GM10266 (cell line): ENCODE measurements at regions not wholly inside any gene's neighbourhood (a gene's known extent, or its start where the extent isn't known, plus 50 kb on each side); places are given as distances from the start of the nearest gene placed in this dataset.
A peak's percentile ranks its signal among the peaks of the same experiment; 100 is the strongest.

ENCODE experiments used
- DNase-seq: peaks from one replicate; pipeline ENCODE4 v3.0.0; 2012; ENCODE audit errors: extremely low spot score
- TF ChIP-seq, protein P1 (sequence below): IDR thresholded peaks from 2 replicates; pipeline ENCODE4 v1.5.1; 2012; ENCODE audit warnings: mild to moderate bottlenecking, low read depth; ENCODE audit not compliant: control insufficient read depth, insufficient read depth; ENCODE audit errors: missing control alignments

DNA sequence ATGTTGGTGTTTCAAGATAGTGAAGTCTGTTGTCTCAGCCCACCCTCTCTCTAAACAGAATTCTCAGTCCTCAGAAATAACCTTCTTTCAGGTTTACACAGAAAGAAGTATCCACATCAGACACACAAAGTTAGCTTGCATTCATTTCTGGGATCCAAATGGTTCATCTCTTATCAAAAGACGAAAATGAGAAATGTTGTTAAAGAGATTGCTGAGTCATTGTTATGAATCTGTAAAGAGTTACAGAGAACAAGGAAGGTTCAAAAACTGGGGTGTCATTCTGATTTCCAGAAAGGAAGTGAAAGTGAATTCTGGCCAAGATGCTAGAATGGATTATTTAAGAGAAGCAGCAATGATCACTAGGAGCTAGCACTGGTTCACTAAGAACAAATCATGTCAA lies 90.5 kb upstream of the ATXN1 start:
- peak; percentile 20 for DNase-seq
- TF ChIP-seq, protein P1, sequence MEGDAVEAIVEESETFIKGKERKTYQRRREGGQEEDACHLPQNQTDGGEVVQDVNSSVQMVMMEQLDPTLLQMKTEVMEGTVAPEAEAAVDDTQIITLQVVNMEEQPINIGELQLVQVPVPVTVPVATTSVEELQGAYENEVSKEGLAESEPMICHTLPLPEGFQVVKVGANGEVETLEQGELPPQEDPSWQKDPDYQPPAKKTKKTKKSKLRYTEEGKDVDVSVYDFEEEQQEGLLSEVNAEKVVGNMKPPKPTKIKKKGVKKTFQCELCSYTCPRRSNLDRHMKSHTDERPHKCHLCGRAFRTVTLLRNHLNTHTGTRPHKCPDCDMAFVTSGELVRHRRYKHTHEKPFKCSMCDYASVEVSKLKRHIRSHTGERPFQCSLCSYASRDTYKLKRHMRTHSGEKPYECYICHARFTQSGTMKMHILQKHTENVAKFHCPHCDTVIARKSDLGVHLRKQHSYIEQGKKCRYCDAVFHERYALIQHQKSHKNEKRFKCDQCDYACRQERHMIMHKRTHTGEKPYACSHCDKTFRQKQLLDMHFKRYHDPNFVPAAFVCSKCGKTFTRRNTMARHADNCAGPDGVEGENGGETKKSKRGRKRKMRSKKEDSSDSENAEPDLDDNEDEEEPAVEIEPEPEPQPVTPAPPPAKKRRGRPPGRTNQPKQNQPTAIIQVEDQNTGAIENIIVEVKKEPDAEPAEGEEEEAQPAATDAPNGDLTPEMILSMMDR: no peak

DNA sequence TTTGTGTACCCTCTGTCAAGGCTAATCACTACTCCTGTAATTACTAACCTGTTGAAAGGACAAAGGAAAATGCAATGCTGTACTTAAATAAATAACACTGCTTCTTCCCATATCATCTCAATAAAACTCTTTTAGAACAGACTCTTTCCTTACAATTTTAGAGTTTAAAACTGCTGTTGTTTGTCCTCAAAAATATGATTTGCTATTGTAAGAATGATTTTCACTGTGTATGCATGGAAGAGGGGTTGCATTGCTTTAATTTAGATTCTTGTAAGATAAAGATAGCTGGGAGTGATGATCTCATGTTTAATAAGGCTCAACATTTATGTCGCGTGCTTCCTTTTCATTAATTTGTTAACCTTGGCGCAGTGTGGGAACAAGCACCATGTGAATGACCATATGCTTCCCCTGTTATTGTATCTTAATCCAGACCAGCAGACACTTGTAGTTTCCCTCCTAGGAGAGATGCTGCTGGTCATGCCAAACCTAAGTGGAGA lies 89.8 kb upstream of the ATXN1 start:
- no peak for DNase-seq
- TF ChIP-seq, protein P1: no peak

DNA sequence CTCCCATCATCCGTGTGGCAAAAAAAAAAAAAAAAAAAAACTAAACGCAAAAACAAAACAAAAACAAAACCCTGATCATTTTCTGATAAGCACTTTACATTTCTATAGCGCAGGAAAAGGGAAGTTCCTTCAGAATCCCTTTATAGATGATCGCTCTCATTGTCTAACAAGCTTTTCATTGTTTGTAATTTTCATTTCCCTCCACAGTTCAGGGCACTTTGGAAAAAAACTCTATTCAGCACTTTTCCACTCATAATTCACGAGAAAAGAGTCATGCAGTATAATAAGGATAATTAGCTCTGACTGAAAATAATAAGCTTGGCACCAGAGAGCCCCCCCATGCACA lies 89.4 kb upstream of the ATXN1 start:
- TF ChIP-seq, protein P1: no peak
- no peak for DNase-seq

DNA sequence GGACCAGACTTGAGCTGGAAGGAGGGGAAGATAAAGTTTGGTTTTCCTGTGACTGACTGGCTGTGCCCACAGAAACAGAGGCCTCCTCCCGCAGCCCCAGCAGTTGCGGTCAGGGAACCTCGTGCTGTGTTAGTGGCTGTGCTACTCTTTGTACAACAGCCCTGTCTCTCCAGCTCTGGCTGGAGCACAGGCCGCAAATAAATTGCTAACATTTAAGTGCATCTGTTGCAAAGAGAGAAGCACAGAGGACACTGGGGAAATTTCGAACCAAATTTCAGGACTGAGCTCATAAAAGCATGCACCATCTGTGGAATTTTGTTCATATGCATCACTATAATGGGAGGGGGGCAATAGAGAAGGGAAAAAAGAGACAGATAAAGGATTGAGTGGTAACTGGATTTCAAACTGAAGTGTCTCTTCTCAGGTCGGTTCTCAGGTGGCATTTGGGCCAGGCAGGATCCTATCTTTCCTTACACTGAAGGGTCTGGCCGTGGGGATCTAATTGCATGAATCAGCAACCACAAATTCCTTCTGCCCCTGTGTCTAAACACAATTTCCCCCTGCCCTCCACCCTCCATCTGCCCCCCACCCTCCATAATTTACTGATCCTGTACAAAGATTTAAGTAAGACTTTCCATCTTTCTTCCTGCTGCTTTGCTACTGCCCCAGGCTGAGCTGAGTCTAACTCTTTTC lies 88.9 kb upstream of the ATXN1 start:
- no peak for DNase-seq
- TF ChIP-seq, protein P1: no peak

DNA sequence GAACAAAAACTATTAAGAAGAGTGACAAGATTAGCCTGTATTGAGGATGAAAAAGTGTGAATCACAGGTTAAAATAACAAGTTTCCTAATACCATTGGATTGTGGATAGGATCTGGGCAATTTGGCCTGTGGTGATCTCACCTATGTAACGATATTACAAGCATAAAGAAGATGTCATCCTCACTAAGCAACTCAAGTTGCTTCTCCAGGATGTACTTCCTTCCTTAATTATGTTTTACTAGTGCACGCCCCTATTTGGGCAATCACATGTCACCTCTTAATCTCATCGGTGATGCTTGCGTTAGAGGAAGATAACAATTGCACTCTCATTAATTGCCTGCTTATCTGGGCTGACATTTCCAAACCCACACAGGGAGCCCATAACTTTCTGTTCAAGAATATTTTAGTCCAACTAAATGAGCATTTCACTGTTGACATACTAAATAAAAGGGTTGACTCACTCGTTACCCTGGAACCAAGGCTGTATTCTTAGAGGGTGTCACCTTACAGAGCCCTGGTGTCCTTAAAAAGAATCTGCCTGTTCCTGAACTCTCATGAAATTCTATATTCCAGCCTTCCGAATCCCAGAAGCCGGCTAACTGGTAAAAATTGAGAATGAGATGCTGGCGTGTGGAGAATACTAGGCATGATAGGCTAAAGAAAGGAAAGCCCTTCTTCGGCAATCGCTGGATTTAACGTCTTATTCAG lies 88.2 kb upstream of the ATXN1 start:
- DNase-seq: no peak
- TF ChIP-seq, protein P1: no peak

DNA sequence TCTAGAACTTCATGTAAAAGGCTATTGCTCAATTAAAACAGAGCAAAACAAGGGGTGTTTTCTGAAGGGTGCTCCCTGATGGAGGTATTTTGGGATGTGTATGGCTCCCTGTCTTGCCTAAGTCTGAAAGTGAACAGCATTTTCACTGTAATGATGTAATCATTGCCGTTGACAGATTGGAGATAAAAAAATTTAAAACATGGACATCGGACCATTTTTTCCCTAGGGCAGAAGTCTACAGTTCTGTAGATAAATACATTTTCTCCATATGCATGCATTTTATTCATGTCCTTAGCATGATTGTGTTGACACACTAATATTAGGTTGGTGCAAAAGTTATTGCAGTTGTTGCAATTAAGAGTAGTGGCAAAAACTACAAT lies 85.1 kb upstream of the ATXN1 start:
- DNase-seq: no peak
- TF ChIP-seq, protein P1: no peak

DNA sequence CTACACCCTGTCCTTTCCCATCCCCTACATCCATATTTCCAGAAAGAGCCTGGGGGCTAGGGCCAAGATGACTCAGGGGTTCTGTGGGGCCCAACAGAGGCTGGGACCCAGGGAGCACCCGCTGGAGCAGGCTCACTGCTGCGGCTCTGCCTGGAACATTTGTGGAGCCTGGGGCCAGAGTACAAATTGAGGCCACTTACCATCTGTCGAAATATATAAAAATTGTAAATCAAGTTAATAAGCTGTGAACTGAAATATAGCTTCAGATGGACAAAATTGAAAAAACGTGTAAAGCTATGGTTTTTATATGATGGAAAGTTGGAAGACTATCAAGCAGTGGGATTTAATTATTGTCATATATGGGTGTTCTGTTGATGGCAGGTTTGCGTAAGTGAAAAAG lies 82.9 kb upstream of the ATXN1 start:
- DNase-seq: no peak

More for the DNA sequence above, 82.9 kb upstream of the ATXN1 start:
- TF ChIP-seq, protein P1: no peak
